ENCODE measurements at regions not wholly inside any gene's neighbourhood (a gene's known extent, or its start where the extent isn't known, plus 50 kb on each side); places are given as distances from the start of the nearest gene placed in this dataset.
A peak's percentile ranks its signal among the peaks of the same experiment; 100 is the strongest.

DNA sequence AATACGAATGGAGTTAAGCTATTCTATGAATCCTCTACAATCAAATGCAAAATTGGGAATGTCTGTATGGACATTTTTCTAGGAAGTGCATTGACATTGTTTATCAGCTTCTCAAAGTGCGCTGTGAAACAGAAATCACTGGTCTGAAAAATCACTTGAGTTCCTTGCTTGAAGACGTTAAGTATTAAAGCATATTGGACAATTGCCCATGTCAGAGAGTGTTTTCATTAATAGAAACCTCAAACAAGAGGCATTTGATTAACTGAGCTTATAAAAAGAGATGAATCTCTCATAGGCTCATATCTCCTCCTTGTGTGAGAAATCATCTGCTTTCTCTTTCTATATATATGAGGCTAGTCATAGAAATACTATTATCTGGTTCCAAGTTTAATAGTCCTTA is 692.1 kb upstream of the POU3F4 start:
- TF ChIP-seq, protein P1, sequence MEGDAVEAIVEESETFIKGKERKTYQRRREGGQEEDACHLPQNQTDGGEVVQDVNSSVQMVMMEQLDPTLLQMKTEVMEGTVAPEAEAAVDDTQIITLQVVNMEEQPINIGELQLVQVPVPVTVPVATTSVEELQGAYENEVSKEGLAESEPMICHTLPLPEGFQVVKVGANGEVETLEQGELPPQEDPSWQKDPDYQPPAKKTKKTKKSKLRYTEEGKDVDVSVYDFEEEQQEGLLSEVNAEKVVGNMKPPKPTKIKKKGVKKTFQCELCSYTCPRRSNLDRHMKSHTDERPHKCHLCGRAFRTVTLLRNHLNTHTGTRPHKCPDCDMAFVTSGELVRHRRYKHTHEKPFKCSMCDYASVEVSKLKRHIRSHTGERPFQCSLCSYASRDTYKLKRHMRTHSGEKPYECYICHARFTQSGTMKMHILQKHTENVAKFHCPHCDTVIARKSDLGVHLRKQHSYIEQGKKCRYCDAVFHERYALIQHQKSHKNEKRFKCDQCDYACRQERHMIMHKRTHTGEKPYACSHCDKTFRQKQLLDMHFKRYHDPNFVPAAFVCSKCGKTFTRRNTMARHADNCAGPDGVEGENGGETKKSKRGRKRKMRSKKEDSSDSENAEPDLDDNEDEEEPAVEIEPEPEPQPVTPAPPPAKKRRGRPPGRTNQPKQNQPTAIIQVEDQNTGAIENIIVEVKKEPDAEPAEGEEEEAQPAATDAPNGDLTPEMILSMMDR (conservative IDR thresholded peaks at IDR 0.05 in 1 of 2, IDR thresholded peaks at IDR 0.05 in 1 of 2; ENCODE audit: low read depth in 1 of 2, low read length in 2 of 2) = no peak
- no peak for TF ChIP-seq EZH2 (IDR thresholded peaks at IDR 0.05; ENCODE audit: low read length, missing control alignments)
- peak in 1 of 2 donors; percentile 8 for DNase-seq (ENCODE audit: low read depth in 2 of 2)
- H3K4me1 ChIP-seq (ENCODE audit: control insufficient read depth, extremely low read depth, insufficient read depth, low read length) = no peaks in the 10 kb centered on the region
- no peaks in the 10 kb centered on the region for H4K20me1 ChIP-seq (ENCODE audit: control insufficient read depth, extremely low read depth, insufficient read depth, low read length)
- H3K4me3 ChIP-seq (replicated peaks in 1 of 4; ENCODE audit: control extremely low read depth in 1 of 4, insufficient read depth in 1 of 4, low read depth in 3 of 4, low read length in 4 of 4) = no peak overlapping the region
- no peak overlapping the region for H3K9ac ChIP-seq (ENCODE audit: insufficient read depth, low read length)
- H3K27me3 ChIP-seq (ENCODE audit: control insufficient read depth, insufficient read depth, low read length) = no peaks in the 10 kb centered on the region
- no peak overlapping the region for H3K27ac ChIP-seq (ENCODE audit: insufficient read depth, low read length)
- H2AFZ ChIP-seq (ENCODE audit: low read length) = no peak overlapping the region
- H3K9me3 ChIP-seq (ENCODE audit: control insufficient read depth, insufficient read depth, low read depth, low read length) = no peaks in the 10 kb centered on the region
- H3K36me3 ChIP-seq (ENCODE audit: control insufficient read depth, insufficient read depth, low read length) = no peaks in the 10 kb centered on the region
- H3K4me2 ChIP-seq (ENCODE audit: extremely low read depth, insufficient read depth, low read length) = no peak overlapping the region
- H3K79me2 ChIP-seq (ENCODE audit: control insufficient read depth, insufficient read depth, low read length) = no peaks in the 10 kb centered on the region

DNA sequence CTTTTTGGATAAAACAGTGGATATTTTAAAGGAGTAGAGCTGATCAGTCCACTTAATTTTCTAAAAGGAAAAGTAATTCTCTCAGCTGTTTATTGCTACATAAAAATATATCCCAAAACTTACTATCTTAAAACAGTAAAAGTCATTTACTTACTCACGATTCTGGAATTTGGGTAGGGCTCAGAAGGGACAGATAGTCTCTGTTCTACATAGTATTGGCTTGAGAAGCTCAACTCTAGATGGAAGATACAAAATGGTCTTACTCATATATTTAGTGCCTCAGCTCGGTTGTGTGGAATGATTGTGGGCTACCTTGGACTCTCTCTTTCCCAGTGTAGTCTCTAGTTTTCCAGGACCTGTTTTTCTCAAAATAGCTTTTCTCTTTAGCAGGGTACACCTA is 691.5 kb upstream of the POU3F4 start:
- no peaks in the 10 kb centered on the region for H3K27me3 ChIP-seq (ENCODE audit: control insufficient read depth, insufficient read depth, low read length)
- H3K27ac ChIP-seq (ENCODE audit: insufficient read depth, low read length) = no peak overlapping the region
- no peaks in the 10 kb centered on the region for H3K79me2 ChIP-seq (ENCODE audit: control insufficient read depth, insufficient read depth, low read length)
- no peaks in the 10 kb centered on the region for H3K9me3 ChIP-seq (ENCODE audit: control insufficient read depth, insufficient read depth, low read depth, low read length)
- no peak overlapping the region for H3K4me3 ChIP-seq (replicated peaks in 1 of 4; ENCODE audit: control extremely low read depth in 1 of 4, insufficient read depth in 1 of 4, low read depth in 3 of 4, low read length in 4 of 4)
- peak; percentile 3 to 21 for DNase-seq (ENCODE audit: low read depth in 2 of 2)
- H4K20me1 ChIP-seq (ENCODE audit: control insufficient read depth, extremely low read depth, insufficient read depth, low read length) = no peaks in the 10 kb centered on the region
- no peaks in the 10 kb centered on the region for H3K4me1 ChIP-seq (ENCODE audit: control insufficient read depth, extremely low read depth, insufficient read depth, low read length)
- no peak overlapping the region for H3K4me2 ChIP-seq (ENCODE audit: extremely low read depth, insufficient read depth, low read length)
- H3K36me3 ChIP-seq (ENCODE audit: control insufficient read depth, insufficient read depth, low read length) = no peaks in the 10 kb centered on the region
- no peak overlapping the region for H2AFZ ChIP-seq (ENCODE audit: low read length)
- no peak overlapping the region for H3K9ac ChIP-seq (ENCODE audit: insufficient read depth, low read length)
- TF ChIP-seq EZH2 (IDR thresholded peaks at IDR 0.05; ENCODE audit: low read length, missing control alignments) = no peak
- TF ChIP-seq, protein P1 (conservative IDR thresholded peaks at IDR 0.05 in 1 of 2, IDR thresholded peaks at IDR 0.05 in 1 of 2; ENCODE audit: low read depth in 1 of 2, low read length in 2 of 2) = no peak

DNA sequence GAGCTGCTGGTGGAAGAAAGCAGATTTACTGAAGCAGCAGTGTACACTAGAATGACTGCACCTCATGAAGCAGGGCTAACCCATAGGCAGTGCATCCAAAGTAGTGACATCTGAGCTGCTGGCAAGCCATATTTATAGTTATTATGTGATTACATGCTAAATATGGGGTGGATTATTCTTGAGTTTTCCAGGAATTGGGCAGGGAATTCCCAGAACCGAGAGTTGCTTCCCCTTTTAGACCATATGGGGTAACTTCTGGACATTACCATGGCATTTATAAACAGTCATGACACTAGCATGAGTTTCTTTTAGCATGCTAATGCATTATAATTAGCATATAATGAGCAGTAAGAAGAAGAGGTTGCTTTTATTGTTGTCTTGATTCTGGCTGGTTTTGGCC is 665.8 kb upstream of the POU3F4 start:
- DNase-seq (ENCODE audit: low read depth in 2 of 2) = no peak
- TF ChIP-seq, protein P1 (conservative IDR thresholded peaks at IDR 0.05 in 1 of 2, IDR thresholded peaks at IDR 0.05 in 1 of 2; ENCODE audit: low read depth in 1 of 2, low read length in 2 of 2) = no peak
- TF ChIP-seq EZH2 (IDR thresholded peaks at IDR 0.05; ENCODE audit: low read length, missing control alignments) = no peak
- Histone ChIP-seq H3K36me3 (ENCODE audit: control insufficient read depth, insufficient read depth, low read length) (no peaks in the 10 kb centered on the region), H3K4me3 (replicated peaks in 1 of 4; ENCODE audit: control extremely low read depth in 1 of 4, insufficient read depth in 1 of 4, low read depth in 3 of 4, low read length in 4 of 4) (no peak overlapping the region), H3K4me2 (ENCODE audit: extremely low read depth, insufficient read depth, low read length) (no peak overlapping the region), H3K4me1 (ENCODE audit: control insufficient read depth, extremely low read depth, insufficient read depth, low read length) (no peaks in the 10 kb centered on the region), H4K20me1 (ENCODE audit: control insufficient read depth, extremely low read depth, insufficient read depth, low read length) (no peaks in the 10 kb centered on the region), H3K9me3 (ENCODE audit: control insufficient read depth, insufficient read depth, low read depth, low read length) (no peaks in the 10 kb centered on the region), H2AFZ (ENCODE audit: low read length) (no peak overlapping the region), H3K27me3 (ENCODE audit: control insufficient read depth, insufficient read depth, low read length) (no peaks in the 10 kb centered on the region), H3K27ac (ENCODE audit: insufficient read depth, low read length) (no peak overlapping the region), H3K9ac (ENCODE audit: insufficient read depth, low read length) (no peak overlapping the region), H3K79me2 (ENCODE audit: control insufficient read depth, insufficient read depth, low read length) (no peaks in the 10 kb centered on the region)

Data from fibroblast of lung (primary cell).